ENCODE measurements at regions not wholly inside any gene's neighbourhood (a gene's known extent, or its start where the extent isn't known, plus 50 kb on each side); places are given as distances from the start of the nearest gene placed in this dataset.

GRCh38 chr13:26471807-26472206 is 85.7 kb upstream of the WASF3 start:
- no peak for DNase-seq (ENCODE audit: low read depth in 1 of 2, low spot score in 1 of 2)
- Histone ChIP-seq H3K4me1 (ENCODE audit: low read depth) (no peaks in the 10 kb centered on the region), H3K27me3 (no peaks in the 10 kb centered on the region), H3K9me3 (ENCODE audit: low read depth) (no peaks in the 10 kb centered on the region), H3K4me3 (no peak overlapping the region), H3K36me3 (no peaks in the 10 kb centered on the region), H3K27ac (no peak overlapping the region)
- TF ChIP-seq, protein P1, sequence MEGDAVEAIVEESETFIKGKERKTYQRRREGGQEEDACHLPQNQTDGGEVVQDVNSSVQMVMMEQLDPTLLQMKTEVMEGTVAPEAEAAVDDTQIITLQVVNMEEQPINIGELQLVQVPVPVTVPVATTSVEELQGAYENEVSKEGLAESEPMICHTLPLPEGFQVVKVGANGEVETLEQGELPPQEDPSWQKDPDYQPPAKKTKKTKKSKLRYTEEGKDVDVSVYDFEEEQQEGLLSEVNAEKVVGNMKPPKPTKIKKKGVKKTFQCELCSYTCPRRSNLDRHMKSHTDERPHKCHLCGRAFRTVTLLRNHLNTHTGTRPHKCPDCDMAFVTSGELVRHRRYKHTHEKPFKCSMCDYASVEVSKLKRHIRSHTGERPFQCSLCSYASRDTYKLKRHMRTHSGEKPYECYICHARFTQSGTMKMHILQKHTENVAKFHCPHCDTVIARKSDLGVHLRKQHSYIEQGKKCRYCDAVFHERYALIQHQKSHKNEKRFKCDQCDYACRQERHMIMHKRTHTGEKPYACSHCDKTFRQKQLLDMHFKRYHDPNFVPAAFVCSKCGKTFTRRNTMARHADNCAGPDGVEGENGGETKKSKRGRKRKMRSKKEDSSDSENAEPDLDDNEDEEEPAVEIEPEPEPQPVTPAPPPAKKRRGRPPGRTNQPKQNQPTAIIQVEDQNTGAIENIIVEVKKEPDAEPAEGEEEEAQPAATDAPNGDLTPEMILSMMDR (IDR thresholded peaks at IDR 0.05; ENCODE audit: low read depth, low read length), result no peak

DNA sequence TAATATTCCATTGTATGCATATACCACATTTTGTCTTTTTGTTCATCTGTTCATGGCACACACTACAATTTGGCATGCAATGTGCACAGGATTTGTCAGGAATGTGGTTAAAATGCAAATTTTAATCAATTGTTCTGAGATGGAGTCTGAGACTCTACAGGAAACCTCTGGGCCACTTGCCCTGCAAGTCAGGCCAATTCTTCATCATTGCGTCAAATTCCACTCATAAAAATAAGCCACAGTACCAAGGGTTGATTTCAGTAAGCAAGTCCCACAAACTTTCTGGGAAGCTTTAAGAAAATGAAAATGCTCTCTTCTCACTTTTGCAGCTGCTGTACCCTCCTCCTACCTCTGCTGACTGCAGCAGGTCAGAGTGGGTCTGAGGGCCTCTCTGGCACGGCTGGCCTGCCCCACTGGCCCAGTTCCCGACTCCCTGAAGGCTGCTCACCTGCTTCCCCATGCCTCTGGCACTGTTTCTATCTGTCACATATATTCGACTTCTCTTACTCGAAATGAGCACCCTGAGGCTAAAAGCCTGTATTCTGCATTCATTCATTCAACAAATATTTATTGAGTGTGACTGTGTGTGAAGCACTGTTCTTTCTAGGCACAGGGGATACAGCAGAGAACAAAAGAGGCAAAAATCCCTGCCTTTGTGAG is 83.8 kb upstream of the WASF3 start:
- Histone ChIP-seq H3K36me3 (no peaks in the 10 kb centered on the region), H3K4me3 (no peak overlapping the region), H3K9me3 (ENCODE audit: low read depth) (no peaks in the 10 kb centered on the region), H3K4me1 (ENCODE audit: low read depth) (no peaks in the 10 kb centered on the region), H3K27me3 (no peaks in the 10 kb centered on the region), H3K27ac (no peak overlapping the region)
- TF ChIP-seq, protein P1 (IDR thresholded peaks at IDR 0.05; ENCODE audit: low read depth, low read length), result no peak
- DNase-seq (ENCODE audit: low read depth in 1 of 2, low spot score in 1 of 2), result no peak

DNA sequence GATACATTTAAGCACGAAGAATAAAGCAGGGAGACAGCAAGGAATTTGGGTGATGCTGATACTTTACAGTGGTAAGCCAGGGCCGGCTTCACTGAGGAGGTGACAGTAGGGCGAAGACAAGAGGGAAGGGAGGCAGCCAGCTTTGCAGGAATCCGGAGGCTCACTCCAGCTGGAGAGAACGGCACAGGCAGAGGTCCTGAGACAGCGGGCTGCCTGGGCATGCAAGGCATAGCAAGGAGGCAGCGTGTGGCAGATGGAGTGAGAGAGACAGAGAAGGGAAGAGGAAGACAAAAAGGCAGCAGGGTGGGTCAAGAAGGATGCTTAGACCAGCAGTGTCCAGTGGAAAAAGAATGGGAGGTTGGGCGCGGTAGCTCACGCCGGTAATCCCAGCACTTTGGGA is 83.2 kb upstream of the WASF3 start:
- TF ChIP-seq, protein P1 (IDR thresholded peaks at IDR 0.05; ENCODE audit: low read depth, low read length), result no peak
- Histone ChIP-seq H3K4me1 (ENCODE audit: low read depth) (no peaks in the 10 kb centered on the region), H3K27ac (no peak overlapping the region), H3K27me3 (no peaks in the 10 kb centered on the region), H3K4me3 (no peak overlapping the region), H3K9me3 (ENCODE audit: low read depth) (no peaks in the 10 kb centered on the region), H3K36me3 (no peaks in the 10 kb centered on the region)
- no peak for DNase-seq (ENCODE audit: low read depth in 1 of 2, low spot score in 1 of 2)

DNA sequence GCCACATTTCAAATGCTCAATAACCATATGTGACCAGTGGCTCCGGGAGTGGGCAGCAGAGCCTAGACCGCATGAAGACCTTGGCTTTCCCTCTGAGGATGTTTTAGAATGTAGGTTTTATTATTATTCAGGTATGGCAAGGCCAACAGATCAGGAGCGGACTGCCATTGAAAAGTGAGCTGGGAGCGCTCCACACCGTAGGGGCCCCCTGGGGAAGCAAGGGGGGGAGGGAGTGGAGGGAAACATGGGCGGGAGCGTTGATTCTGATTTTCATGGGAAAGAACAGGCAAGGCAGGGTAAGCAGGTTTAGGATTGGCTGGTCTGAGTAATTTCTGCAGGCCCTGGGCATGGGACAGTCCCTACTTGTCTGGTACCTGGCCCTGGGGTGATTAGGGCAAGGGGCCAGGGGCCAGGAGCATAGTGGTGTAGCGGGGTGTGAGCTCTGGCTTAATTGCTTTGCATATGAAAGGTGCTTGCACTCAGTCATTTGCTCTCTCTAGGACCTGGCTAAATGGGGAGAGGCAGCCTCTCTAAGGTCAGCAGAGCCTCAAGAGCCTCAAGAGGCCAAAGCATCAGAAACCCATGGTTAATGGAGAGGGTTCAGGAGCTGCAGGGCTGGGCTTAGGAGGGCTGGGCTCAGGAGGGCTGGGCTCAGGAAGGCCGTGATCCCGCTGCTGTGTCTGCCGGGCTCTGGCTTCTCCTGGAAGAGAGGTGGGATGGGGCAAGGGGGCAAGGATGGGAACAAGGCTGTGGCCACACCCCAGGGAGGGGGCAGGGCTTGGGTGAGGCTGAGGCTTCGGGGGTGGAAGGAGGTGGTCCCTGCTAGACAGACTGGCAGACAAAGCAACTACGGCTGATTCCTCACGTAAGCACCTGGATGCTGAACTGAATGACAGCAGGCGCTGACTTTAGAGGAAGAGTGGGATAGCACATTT is 82.0 kb upstream of the WASF3 start:
- no peaks in the 10 kb centered on the region for H3K36me3 ChIP-seq
- TF ChIP-seq, protein P1 (IDR thresholded peaks at IDR 0.05; ENCODE audit: low read depth, low read length), result no peak
- no peaks in the 10 kb centered on the region for H3K27me3 ChIP-seq
- H3K27ac ChIP-seq, result no peak overlapping the region
- no peak overlapping the region for H3K4me3 ChIP-seq
- no peaks in the 10 kb centered on the region for H3K4me1 ChIP-seq (ENCODE audit: low read depth)
- no peaks in the 10 kb centered on the region for H3K9me3 ChIP-seq (ENCODE audit: low read depth)
- DNase-seq (ENCODE audit: low read depth in 1 of 2, low spot score in 1 of 2), result no peak

GRCh38 chr13:26476111-26476781 is 81.2 kb upstream of the WASF3 start:
- H3K4me3 ChIP-seq, result no peak overlapping the region
- H3K9me3 ChIP-seq (ENCODE audit: low read depth), result no peaks in the 10 kb centered on the region
- TF ChIP-seq, protein P1 (IDR thresholded peaks at IDR 0.05; ENCODE audit: low read depth, low read length), result no peak
- no peak overlapping the region for H3K27ac ChIP-seq
- no peaks in the 10 kb centered on the region for H3K36me3 ChIP-seq
- H3K4me1 ChIP-seq (ENCODE audit: low read depth), result no peaks in the 10 kb centered on the region
- peak in 1 of 2 donors; percentile 39 for DNase-seq (ENCODE audit: low read depth in 1 of 2, low spot score in 1 of 2)
- no peaks in the 10 kb centered on the region for H3K27me3 ChIP-seq
